ENCODE measurements at regions not wholly inside any gene's neighbourhood (a gene's known extent, or its start where the extent isn't known, plus 50 kb on each side); places are given as distances from the start of the nearest gene placed in this dataset.

DNA sequence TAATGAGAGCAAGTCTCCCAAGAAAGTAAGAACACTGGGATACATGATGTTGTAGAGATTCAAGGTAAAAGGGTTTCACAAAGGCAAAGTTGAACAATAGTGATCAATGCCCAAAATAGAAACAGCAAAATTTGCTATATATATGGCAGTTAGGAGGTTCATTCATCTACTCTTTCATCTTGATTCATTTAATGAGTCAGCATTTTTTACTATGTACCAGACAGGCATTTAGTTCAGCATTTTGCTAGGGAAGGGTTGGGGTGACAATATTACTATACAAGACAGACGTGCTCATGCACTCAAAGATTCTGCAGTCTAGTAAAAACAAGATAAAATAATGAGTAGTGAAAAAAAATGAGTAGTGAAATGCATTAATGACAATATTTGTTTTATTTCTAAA lies 264.9 kb upstream of the LMO3 start (continued):
- TF ChIP-seq ZNF766 (CRISPR knock-in tag; conservative IDR thresholded peaks at IDR 0.05) (no peak), MAFG (tag; conservative IDR thresholded peaks at IDR 0.05) (peak; percentile 70), ZNF75A (CRISPR knock-in tag; IDR thresholded peaks at IDR 0.05) (no peak)

- Histone ChIP-seq H3K9me1 (ENCODE audit: control insufficient read depth, insufficient read depth, low read length) (no peaks in the 10 kb centered on the region), H3K9ac (ENCODE audit: insufficient read depth in 1 of 2, low read depth in 2 of 2, low read length in 2 of 2) (no peak overlapping the region), H3K27ac (ENCODE audit: extremely low read depth, low read depth, low read length) (no peak overlapping the region), H3K4me2 (ENCODE audit: insufficient read depth, low read length) (no peak overlapping the region), H2AFZ (ENCODE audit: low read depth, low read length) (no peak overlapping the region), H3K4me3 (no peak overlapping the region), H3K9me3 (replicated peaks; ENCODE audit: control insufficient read depth, insufficient read depth, low read depth, low read length) (no peaks in the 10 kb centered on the region), H4K20me1 (replicated peaks; ENCODE audit: control insufficient read depth, insufficient read depth, low read length) (no peaks in the 10 kb centered on the region), H3K36me3 (ENCODE audit: control insufficient read depth, insufficient read depth, low read length) (no peaks in the 10 kb centered on the region), H3K79me2 (ENCODE audit: control insufficient read depth, insufficient read depth, low read length) (no peaks in the 10 kb centered on the region), H3K27me3 (ENCODE audit: control insufficient read depth in 2 of 2, insufficient read depth in 2 of 2, low read length in 2 of 2) (no peaks in the 10 kb centered on the region), H3K4me1 (replicated peaks in 1 of 2; ENCODE audit: control insufficient read depth in 2 of 2, insufficient read depth in 2 of 2, low read length in 2 of 2) (no peaks in the 10 kb centered on the region)
- ChIA-PET CTCF (ENCODE audit: low intra/inter-chr PET ratio) (no interaction called here), POLR2A (no interaction called here)
- BruUV-seq (replicated peaks), result no TSS peak
- intact Hi-C loops (cut with micrococcal nuclease) (no loop called here), in situ Hi-C loops (cut with MboI) (no loop called here)
- ATAC-seq, result no peak
- no peak for FAIRE-seq
- no peak for DNase-seq (ENCODE audit: extremely low read depth in 1 of 4, low spot score in 3 of 4)
- TF ChIP-seq NFXL1 (CRISPR knock-in tag; IDR thresholded peaks at IDR 0.05) (no peak), TOE1 (IDR thresholded peaks at IDR 0.05; ENCODE audit: borderline replicate concordance) (no peak), TOE1 (CRISPR knock-in tag; IDR thresholded peaks at IDR 0.05; ENCODE audit: borderline replicate concordance, low read depth) (no peak), ZNF134 (CRISPR knock-in tag; conservative IDR thresholded peaks at IDR 0.05) (no peak), MBD2 (IDR thresholded peaks at IDR 0.05; ENCODE audit: borderline replicate concordance, low read depth) (no peak), HBP1 (CRISPR knock-in tag; IDR thresholded peaks at IDR 0.05) (no peak), ZBTB17 (CRISPR knock-in tag; IDR thresholded peaks at IDR 0.05) (no peak), CCNT2 (IDR thresholded peaks at IDR 0.05; ENCODE audit: borderline replicate concordance, extremely low read depth, insufficient read length, low read depth, low read length) (no peak), ZNF512 (tag; IDR thresholded peaks at IDR 0.05) (no peak), ZNF507 (tag; conservative IDR thresholded peaks at IDR 0.05) (no peak), MAFG (tag; conservative IDR thresholded peaks at IDR 0.05) (no peak), HMG20A (CRISPR knock-in tag; conservative IDR thresholded peaks at IDR 0.05) (no peak), U2AF1 (optimal IDR thresholded peaks at IDR 0.05; ENCODE audit: low read depth, low read length) (no peak), ATF3 (IDR thresholded peaks at IDR 0.05) (no peak), ATF3 (CRISPR knock-in tag; conservative IDR thresholded peaks at IDR 0.05) (no peak), DPF2 (IDR thresholded peaks at IDR 0.05) (no peak), ZNF184 (CRISPR knock-in tag; IDR thresholded peaks at IDR 0.05) (no peak), ZNF197 (CRISPR knock-in tag; IDR thresholded peaks at IDR 0.05; ENCODE audit: low read depth) (no peak), MAFK (IDR thresholded peaks at IDR 0.05; ENCODE audit: low read length) (no peak), SRSF1 (IDR thresholded peaks at IDR 0.05; ENCODE audit: low read depth, low read length) (no peak)
Observed at GRCh38 chr12:16863742-16864141, 257.8 kb upstream of the LMO3 start.

Measured in K562 (cell line).